HEK293 (cell line): ENCODE measurements at regions not wholly inside any gene's neighbourhood (a gene's known extent, or its start where the extent isn't known, plus 50 kb on each side); places are given as distances from the start of the nearest gene placed in this dataset.

Experiments
- CTCF ChIA-PET: fragments of 350-600 bp; formaldehyde crosslinking; extraction: SDS; loops from one replicate; lab custom pipeline; 2021; ENCODE audit warnings: antibody characterized with exemption; lab: Yijun Ruan, JAX
- POLR2A ChIA-PET: fragments of 300-600 bp; formaldehyde crosslinking; extraction: SDS; loops from one replicate; lab custom pipeline; 2020; ENCODE audit warnings: antibody characterized with exemption, inconsistent platforms; lab: Yijun Ruan, JAX
- H3K27ac ChIP-seq: fragments of 200-500 bp; sonication (Bioruptor generic); 2 replicates; pipeline ENCODE4 v1.5.1; 2014; ENCODE audit warnings: low read depth, low read length, control low read depth, inconsistent platforms; ENCODE audit errors: extremely low read depth
- H3K36me3 ChIP-seq, 2 experiments: fragments of 200-500 bp in 1 of 2; sonication (Bioruptor generic) in 1 of 2; 1 replicate in 1 of 2; 2 replicates in 1 of 2; pipeline ENCODE4 v1.5.1; 2014 to 2017; ENCODE audit warnings: inconsistent platforms in 2 of 2, low read length in 2 of 2; ENCODE audit not compliant: control insufficient read depth in 2 of 2, insufficient read depth in 1 of 2
- H3K4me1 ChIP-seq: fragments of 200-500 bp; sonication (Bioruptor generic); 2 replicates; pipeline ENCODE4 v1.5.1; 2014; ENCODE audit warnings: mild to moderate bottlenecking, low read length, inconsistent platforms; ENCODE audit not compliant: control insufficient read depth, insufficient read depth
- H3K4me3 ChIP-seq: 2 replicates; pipeline ENCODE4 v1.5.1; 2011; ENCODE audit warnings: low read depth, mild to moderate bottlenecking, control low read depth, low read length, moderate library complexity
- H3K9me3 ChIP-seq: fragments of 200-500 bp; sonication (Bioruptor generic); 2 replicates; pipeline ENCODE4 v1.5.1; 2014; ENCODE audit warnings: low read depth, low read length, inconsistent platforms; ENCODE audit not compliant: control insufficient read depth, insufficient read depth
- FEZF1 ChIP-seq: fragments of 450-650 bp; formaldehyde crosslinking; IDR thresholded peaks from 2 replicates; pipeline ENCODE4 v1.5.1; 2016; ENCODE audit warnings: missing biosample characterization, missing genetic modification characterization
- MZF1 ChIP-seq: fragments of 450-650 bp; formaldehyde crosslinking; IDR thresholded peaks from 2 replicates; pipeline ENCODE4 v1.5.1; 2017; ENCODE audit warnings: missing biosample characterization, missing genetic modification characterization, borderline replicate concordance
- OSR2 ChIP-seq: fragments of 450-650 bp; formaldehyde crosslinking; IDR thresholded peaks from 2 replicates; pipeline ENCODE4 v1.5.1; 2016; ENCODE audit warnings: missing biosample characterization, missing genetic modification characterization
- PRDM1 ChIP-seq: fragments of 450-650 bp; formaldehyde crosslinking; IDR thresholded peaks from 2 replicates; pipeline ENCODE4; 2016; ENCODE audit warnings: missing biosample characterization, missing genetic modification characterization
- SCRT1 ChIP-seq: fragments of 450-650 bp; formaldehyde crosslinking; IDR thresholded peaks from 2 replicates; pipeline ENCODE4 v1.5.1; 2016; ENCODE audit warnings: missing biosample characterization, missing genetic modification characterization, borderline replicate concordance
- SETDB1 ChIP-seq: IDR thresholded peaks from one replicate; pipeline ENCODE4 v1.6.1; 2017; ENCODE audit warnings: mild to moderate bottlenecking, low read length, moderate library complexity, mixed read lengths; ENCODE audit not compliant: insufficient read length
- ZBTB1 ChIP-seq: fragments of 450-650 bp; formaldehyde crosslinking; IDR thresholded peaks from 2 replicates; pipeline ENCODE4 v1.5.1; 2016; ENCODE audit warnings: missing biosample characterization, missing genetic modification characterization
- ZNF221 ChIP-seq: fragments of 450-650 bp; formaldehyde crosslinking; IDR thresholded peaks from 2 replicates; pipeline ENCODE4 v1.5.1; 2017; ENCODE audit warnings: missing biosample characterization, missing genetic modification characterization, borderline replicate concordance
- ZNF223 ChIP-seq: fragments of 450-650 bp; formaldehyde crosslinking; IDR thresholded peaks from 2 replicates; pipeline ENCODE4 v1.5.1; 2016; ENCODE audit warnings: missing biosample characterization, missing genetic modification characterization
- ZNF311 ChIP-seq: fragments of 450-650 bp; formaldehyde crosslinking; IDR thresholded peaks from 2 replicates; pipeline ENCODE4 v1.5.1; 2017; ENCODE audit warnings: missing biosample characterization, missing genetic modification characterization, borderline replicate concordance
- ZNF391 ChIP-seq: fragments of 450-650 bp; formaldehyde crosslinking; IDR thresholded peaks from 2 replicates; pipeline ENCODE4 v1.5.1; 2016; ENCODE audit warnings: low read depth, missing biosample characterization, missing genetic modification characterization, borderline replicate concordance
- ZNF423 ChIP-seq: fragments of 450-650 bp; formaldehyde crosslinking; IDR thresholded peaks from 2 replicates; pipeline ENCODE4 v1.5.1; 2016; ENCODE audit warnings: missing biosample characterization, missing genetic modification characterization
- ZNF510 ChIP-seq: fragments of 450-650 bp; formaldehyde crosslinking; IDR thresholded peaks from 2 replicates; pipeline ENCODE4 v1.5.1; 2018; ENCODE audit warnings: mild to moderate bottlenecking, missing genetic modification characterization, missing biosample characterization; ENCODE audit not compliant: insufficient replicate concordance
- ZNF514 ChIP-seq: fragments of 450-650 bp; formaldehyde crosslinking; IDR thresholded peaks from 2 replicates; pipeline ENCODE4 v1.5.1; 2016; ENCODE audit warnings: missing biosample characterization, missing genetic modification characterization
- ZNF548 ChIP-seq: fragments of 450-650 bp; formaldehyde crosslinking; IDR thresholded peaks from 2 replicates; pipeline ENCODE4 v1.5.1; 2016; ENCODE audit warnings: missing biosample characterization, missing genetic modification characterization
- ZNF571 ChIP-seq: fragments of 450-650 bp; formaldehyde crosslinking; IDR thresholded peaks from 2 replicates; pipeline ENCODE4 v1.5.0; 2017; ENCODE audit warnings: missing biosample characterization, missing genetic modification characterization
- ZNF596 ChIP-seq: fragments of 450-650 bp; IDR thresholded peaks from 2 replicates; pipeline ENCODE4 v1.5.0; 2018; ENCODE audit warnings: missing biosample characterization, mild to moderate bottlenecking, missing genetic modification characterization, moderate library complexity
- ZNF670 ChIP-seq: fragments of 450-650 bp; formaldehyde crosslinking; IDR thresholded peaks from 2 replicates; pipeline ENCODE4 v1.5.1; 2016; ENCODE audit warnings: missing biosample characterization, missing genetic modification characterization, low read depth
- ZXDB ChIP-seq: fragments of 450-650 bp; formaldehyde crosslinking; IDR thresholded peaks from 2 replicates; pipeline ENCODE4 v1.5.1; 2016; ENCODE audit warnings: missing biosample characterization, missing genetic modification characterization
- TF ChIP-seq, protein P1 (sequence below): fragments of 450-650 bp; formaldehyde crosslinking; optimal IDR thresholded peaks from 2 replicates; pipeline ENCODE3; 2016; ENCODE audit warnings: missing biosample characterization, mild to moderate bottlenecking, missing genetic modification characterization
- TF ChIP-seq, protein P2 (sequence below): fragments of 450-650 bp; formaldehyde crosslinking; IDR thresholded peaks from 2 replicates; pipeline ENCODE4 v1.5.1; 2017; ENCODE audit warnings: missing biosample characterization, missing genetic modification characterization
- TF ChIP-seq, protein P3 (sequence below): fragments of 450-650 bp; formaldehyde crosslinking; IDR thresholded peaks from 2 replicates; pipeline ENCODE4 v1.5.1; 2016; ENCODE audit warnings: missing biosample characterization, missing genetic modification characterization, low read depth
- TF ChIP-seq, protein P4 (sequence below): fragments of 450-650 bp; formaldehyde crosslinking; IDR thresholded peaks from 2 replicates; pipeline ENCODE4 v1.5.1; 2016; ENCODE audit warnings: missing biosample characterization, missing genetic modification characterization
- TF ChIP-seq, protein P5 (sequence below): fragments of 450-650 bp; formaldehyde crosslinking; IDR thresholded peaks from 2 replicates; pipeline ENCODE4 v1.5.1; 2016; ENCODE audit warnings: missing biosample characterization, missing genetic modification characterization

DNA sequence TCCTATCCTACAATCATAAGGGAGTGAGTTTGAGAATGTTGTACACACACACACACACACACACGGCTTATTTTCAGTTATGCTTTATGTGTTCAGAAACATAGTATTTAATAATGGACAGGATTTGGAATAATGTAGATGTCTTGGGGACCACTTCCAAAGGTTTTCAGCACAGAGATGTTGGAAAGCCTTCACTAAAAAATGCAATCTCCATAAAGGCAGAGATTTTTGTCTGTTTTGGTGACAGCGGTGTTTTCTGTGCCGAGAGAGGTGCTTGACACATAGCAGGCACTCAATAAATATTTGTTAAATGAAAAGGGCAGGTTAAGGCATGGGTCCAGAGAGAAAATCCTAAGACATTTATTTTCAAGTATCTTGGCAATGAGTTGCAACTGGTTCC lies 428.2 kb upstream of the RGMA start:
- ChIA-PET CTCF (no interaction called here), POLR2A (no interaction called here)
- H3K36me3 ChIP-seq: no peaks in the 10 kb centered on the region
- H3K4me1 ChIP-seq: peaks cover 4% of the 10 kb centered on the region; the same call in 1 of the 2 replicates
- H3K4me3 ChIP-seq: no peak overlapping the region
- H3K9me3 ChIP-seq: no peaks in the 10 kb centered on the region
- no peak overlapping the region for H3K27ac ChIP-seq
- TF ChIP-seq ZNF571 (no peak), PRDM1 (tag by site-specific recombination) (no peak), ZNF311 (tag by site-specific recombination) (no peak), SETDB1 (no peak), ZBTB1 (tag by site-specific recombination) (no peak), ZNF514 (tag by site-specific recombination) (no peak), ZNF596 (tag by site-specific recombination) (no peak), ZNF223 (tag by site-specific recombination) (no peak), ZXDB (no peak), ZNF391 (no peak)

DNA sequence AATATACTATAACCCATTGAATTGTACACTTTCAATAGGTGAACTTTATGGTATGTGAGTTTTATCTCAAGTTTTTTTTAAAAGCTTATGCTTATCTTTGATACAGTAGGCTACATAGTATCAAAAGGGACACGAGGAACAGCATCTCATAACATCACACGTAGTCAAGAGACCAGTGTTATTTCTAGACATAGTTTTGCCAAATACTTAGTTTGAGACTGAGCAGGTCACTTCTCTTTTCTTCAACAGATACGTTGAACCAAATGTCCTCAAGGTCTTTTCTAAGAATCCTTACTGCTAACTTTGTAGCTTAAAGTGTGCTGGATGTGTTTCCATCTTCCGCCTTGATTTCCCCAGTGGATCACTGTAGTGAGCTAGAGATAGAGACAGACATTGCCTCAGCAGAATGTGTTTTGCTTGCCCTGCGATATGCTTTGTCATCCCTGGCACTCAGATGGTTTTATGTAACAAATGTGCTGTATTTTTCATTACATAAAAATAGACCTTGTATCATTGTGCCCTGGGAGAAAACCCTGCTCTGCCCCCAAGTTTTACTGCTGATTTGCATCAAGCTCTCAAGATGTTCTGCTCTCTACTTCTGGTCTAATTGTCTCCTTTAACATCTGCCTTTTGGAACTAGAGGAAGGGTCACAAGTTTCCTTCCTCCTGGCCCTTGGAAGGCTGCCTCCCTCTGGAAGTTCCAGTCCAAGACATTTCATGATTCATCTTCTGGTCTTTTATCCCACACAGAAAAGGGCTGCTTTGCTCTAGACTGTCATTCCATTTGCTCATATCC lies 426.4 kb upstream of the RGMA start:
- Histone ChIP-seq H3K36me3 (no peaks in the 10 kb centered on the region), H3K4me1 (peaks cover 4% of the 10 kb centered on the region; the same call in 1 of the 2 replicates), H3K4me3 (no peak overlapping the region), H3K9me3 (no peaks in the 10 kb centered on the region), H3K27ac (no peak overlapping the region)
- CTCF ChIA-PET: interaction anchor here (0.7 to 1.1 kb wide), 4 partner anchors 15 to 1159 kb away, joined by 3 to 4 read pairs (median 3); no protein-coding TSS in a partner anchor
- TF ChIP-seq, protein P1, sequence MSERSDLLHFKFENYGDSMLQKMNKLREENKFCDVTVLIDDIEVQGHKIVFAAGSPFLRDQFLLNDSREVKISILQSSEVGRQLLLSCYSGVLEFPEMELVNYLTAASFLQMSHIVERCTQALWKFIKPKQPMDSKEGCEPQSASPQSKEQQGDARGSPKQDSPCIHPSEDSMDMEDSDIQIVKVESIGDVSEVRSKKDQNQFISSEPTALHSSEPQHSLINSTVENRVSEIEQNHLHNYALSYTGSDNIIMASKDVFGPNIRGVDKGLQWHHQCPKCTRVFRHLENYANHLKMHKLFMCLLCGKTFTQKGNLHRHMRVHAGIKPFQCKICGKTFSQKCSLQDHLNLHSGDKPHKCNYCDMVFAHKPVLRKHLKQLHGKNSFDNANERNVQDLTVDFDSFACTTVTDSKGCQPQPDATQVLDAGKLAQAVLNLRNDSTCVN (tag by site-specific recombination): no peak
- TF ChIP-seq ZNF510 (tag by site-specific recombination) (no peak), ZNF423 (no peak), ZNF311 (tag by site-specific recombination) (no peak), ZNF670 (tag by site-specific recombination) (no peak), FEZF1 (tag by site-specific recombination) (no peak), ZNF596 (tag by site-specific recombination) (no peak), SCRT1 (tag by site-specific recombination) (no peak), OSR2 (no peak), ZNF221 (tag by site-specific recombination) (no peak), ZNF548 (no peak), MZF1 (tag by site-specific recombination) (no peak)
- TF ChIP-seq, protein P2, sequence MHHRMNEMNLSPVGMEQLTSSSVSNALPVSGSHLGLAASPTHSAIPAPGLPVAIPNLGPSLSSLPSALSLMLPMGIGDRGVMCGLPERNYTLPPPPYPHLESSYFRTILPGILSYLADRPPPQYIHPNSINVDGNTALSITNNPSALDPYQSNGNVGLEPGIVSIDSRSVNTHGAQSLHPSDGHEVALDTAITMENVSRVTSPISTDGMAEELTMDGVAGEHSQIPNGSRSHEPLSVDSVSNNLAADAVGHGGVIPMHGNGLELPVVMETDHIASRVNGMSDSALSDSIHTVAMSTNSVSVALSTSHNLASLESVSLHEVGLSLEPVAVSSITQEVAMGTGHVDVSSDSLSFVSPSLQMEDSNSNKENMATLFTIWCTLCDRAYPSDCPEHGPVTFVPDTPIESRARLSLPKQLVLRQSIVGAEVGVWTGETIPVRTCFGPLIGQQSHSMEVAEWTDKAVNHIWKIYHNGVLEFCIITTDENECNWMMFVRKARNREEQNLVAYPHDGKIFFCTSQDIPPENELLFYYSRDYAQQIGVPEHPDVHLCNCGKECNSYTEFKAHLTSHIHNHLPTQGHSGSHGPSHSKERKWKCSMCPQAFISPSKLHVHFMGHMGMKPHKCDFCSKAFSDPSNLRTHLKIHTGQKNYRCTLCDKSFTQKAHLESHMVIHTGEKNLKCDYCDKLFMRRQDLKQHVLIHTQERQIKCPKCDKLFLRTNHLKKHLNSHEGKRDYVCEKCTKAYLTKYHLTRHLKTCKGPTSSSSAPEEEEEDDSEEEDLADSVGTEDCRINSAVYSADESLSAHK (tag by site-specific recombination): no peak
- TF ChIP-seq, protein P3, sequence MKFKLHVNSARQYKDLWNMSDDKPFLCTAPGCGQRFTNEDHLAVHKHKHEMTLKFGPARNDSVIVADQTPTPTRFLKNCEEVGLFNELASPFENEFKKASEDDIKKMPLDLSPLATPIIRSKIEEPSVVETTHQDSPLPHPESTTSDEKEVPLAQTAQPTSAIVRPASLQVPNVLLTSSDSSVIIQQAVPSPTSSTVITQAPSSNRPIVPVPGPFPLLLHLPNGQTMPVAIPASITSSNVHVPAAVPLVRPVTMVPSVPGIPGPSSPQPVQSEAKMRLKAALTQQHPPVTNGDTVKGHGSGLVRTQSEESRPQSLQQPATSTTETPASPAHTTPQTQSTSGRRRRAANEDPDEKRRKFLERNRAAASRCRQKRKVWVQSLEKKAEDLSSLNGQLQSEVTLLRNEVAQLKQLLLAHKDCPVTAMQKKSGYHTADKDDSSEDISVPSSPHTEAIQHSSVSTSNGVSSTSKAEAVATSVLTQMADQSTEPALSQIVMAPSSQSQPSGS (tag by site-specific recombination): no peak
- TF ChIP-seq, protein P4, sequence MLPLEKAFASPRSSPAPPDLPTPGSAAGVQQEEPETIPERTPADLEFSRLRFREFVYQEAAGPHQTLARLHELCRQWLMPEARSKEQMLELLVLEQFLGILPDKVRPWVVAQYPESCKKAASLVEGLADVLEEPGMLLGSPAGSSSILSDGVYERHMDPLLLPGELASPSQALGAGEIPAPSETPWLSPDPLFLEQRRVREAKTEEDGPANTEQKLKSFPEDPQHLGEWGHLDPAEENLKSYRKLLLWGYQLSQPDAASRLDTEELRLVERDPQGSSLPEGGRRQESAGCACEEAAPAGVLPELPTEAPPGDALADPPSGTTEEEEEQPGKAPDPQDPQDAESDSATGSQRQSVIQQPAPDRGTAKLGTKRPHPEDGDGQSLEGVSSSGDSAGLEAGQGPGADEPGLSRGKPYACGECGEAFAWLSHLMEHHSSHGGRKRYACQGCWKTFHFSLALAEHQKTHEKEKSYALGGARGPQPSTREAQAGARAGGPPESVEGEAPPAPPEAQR (tag by site-specific recombination): no peak
- TF ChIP-seq, protein P5, sequence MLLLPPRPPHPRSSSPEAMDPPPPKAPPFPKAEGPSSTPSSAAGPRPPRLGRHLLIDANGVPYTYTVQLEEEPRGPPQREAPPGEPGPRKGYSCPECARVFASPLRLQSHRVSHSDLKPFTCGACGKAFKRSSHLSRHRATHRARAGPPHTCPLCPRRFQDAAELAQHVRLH (tag by site-specific recombination): no peak
- POLR2A ChIA-PET: no interaction called here
